ENCODE measurements at regions not wholly inside any gene's neighbourhood (a gene's known extent, or its start where the extent isn't known, plus 50 kb on each side); places are given as distances from the start of the nearest gene placed in this dataset.

DNA sequence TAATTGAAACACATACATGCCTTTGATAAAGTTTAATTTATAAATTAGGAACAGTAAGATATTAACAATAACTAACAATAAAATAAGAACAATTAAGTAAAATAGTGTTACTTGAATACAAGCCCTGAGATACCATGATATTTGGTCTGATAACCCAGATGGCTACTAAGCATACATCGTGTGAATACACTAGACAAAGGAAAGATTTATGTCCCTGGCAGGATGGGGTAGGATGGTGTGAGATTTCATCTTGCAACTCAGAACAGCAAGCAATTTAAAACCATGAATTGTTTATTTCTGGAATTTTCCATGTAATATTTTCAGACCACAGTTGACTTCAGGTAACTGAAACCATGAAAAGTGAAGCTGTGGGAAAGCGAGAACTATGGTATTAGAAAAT is 169.5 kb downstream of the DIPK2A start:
- no peak for DNase-seq (ENCODE audit: low spot score)
- FAIRE-seq: no peak

DNA sequence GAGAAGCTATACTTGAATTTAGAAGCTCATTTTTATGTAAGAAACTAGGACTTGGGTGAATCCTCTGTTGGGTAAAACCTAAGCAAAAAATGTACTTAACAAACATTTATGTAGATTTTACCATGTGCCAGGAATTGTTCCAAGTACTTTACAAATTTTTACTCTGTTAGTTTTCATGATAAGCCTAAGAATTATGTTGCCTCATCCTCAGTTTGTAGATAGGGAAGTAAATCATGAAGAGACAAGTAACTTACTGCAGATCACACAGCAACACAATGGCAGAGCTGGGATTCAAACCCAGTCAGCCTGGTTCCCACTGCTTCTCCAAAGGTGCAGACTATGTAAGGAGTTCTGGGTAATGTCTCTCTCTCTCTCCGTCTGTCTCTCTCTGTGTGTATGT is 169.9 kb downstream of the DIPK2A start:
- DNase-seq (ENCODE audit: low spot score): no peak
- no peak for FAIRE-seq

DNA sequence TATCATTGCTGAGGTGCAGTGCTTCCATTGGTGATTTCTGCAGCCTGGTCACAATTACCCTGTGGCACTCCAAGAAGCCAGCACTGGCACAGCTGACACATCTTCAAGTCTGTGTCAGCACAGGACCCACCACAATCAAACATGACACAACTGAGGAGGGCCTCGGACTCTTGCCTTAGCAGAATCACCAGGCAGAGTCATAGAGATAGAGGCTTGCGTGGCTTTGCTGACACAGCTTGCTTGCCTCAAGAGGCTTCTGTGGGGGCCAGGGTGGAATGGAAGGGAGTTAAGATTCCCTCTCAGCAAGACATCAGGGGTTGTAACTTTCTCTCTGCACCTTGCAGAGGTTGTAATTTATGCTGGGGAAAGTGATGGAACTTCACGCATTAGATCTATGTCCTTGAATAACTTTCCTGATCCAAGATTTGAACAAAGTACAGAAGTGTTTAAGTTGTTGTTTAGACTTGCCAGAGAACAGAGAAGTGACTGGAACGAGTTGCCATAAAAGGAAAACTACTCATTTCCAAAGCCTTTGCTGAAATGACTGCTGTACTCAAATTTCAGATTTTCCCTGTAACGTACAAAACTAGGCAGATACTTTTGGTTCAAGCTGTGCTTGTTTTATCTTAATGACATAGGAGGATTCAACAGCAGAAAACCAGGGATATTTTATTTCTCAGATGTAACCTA is 170.7 kb downstream of the DIPK2A start:
- FAIRE-seq: no peak
- DNase-seq (ENCODE audit: low spot score): no peak

DNA sequence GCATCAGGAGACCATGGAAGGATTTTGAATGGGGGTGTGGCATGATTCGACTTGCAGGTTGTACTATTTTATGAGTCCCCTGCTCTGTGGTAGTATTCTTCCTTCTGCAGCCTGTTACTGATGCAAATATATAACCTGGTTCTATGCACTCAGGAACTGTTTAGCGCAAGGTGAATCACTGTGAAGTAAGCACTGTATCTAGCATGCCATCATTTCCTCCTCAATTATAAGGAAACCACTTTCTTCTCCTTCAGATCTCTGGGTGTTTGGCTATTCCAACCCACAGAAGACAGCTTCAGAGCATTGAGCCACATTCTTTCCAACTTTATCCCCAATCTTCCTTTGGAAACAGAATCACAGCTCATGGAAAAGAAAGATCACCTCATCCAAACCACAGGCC is 176.7 kb downstream of the DIPK2A start:
- DNase-seq (ENCODE audit: low spot score): no peak
- no peak for FAIRE-seq

DNA sequence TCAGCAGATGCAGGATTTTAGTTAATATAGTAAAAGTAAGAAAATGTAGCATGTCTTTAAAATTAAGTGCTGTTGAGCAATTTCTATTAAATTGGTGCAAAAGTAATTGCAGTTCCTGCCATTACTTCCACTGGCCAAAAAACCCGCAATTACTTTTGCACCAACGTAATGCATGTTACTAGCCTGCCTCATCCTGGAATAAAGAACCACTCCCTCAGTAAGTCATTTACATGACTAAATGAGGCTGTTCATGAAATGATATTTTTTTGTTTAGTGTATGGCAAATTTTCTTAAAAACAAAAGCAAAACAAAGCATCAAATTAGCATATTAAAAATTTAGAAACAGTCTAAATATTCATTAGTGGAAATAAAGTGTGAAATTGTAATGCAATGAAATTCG is 180.4 kb downstream of the DIPK2A start:
- FAIRE-seq (no peak), DNase-seq (ENCODE audit: low spot score) (no peak)

DNA sequence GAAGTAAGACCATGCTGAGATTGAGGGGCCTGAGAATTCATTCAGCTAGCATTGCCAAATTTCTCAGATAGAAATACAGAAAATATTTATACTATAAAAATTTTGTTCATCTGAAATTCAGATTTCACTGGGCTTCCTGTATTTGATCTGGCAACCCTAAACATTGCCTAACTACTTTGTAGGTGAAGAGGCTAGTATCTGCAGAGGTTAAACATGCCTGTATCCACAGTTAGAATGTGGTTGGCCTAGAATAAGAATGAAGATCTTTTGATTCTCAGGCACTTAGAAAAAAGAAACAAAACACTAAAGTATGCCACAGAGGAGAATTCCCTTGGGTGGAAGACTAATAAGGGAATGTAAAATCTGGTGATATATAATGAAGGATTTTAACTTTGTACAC is 189.0 kb downstream of the DIPK2A start:
- DNase-seq (ENCODE audit: low spot score): no peak
- no peak for FAIRE-seq

DNA sequence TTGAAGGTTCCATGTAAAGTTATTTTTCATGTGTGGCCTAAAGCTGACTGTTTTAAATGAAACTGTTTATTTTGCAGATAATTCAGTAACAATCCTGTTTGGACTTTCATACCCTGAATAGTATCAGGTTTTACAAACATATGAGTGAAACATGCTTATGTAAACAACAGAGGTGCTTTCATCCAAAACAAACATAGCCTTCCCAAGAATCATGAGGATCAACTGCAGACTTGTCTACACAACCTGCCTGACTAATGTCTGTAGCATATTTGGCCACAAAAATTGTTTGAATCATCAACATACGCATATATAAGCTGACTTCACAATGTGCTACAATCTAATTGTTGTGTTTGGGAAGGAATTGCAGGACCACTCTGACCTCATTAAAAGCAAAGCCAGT is 190.4 kb downstream of the DIPK2A start:
- FAIRE-seq (no peak), DNase-seq (ENCODE audit: low spot score) (no peak)

DNA sequence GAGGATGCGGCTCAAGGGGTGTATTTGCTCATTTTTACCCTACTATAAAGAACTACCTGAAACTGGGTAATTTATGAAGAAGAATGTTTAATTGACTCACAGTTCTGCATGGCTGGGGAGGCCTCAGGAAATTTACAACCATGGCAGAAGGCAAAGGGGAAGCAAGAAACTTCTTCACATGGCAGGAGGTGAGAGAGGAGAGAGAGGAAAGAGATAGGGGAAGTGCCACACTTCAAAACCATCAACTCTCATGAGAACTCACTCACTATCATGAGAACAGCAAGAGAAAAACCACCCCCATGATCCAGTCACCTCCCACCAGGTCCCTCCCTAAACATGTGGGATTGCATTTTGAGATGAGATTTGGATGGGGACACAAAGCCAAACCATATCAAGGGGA is 192.7 kb downstream of the DIPK2A start:
- FAIRE-seq (no peak), DNase-seq (ENCODE audit: low spot score) (no peak)

DNA sequence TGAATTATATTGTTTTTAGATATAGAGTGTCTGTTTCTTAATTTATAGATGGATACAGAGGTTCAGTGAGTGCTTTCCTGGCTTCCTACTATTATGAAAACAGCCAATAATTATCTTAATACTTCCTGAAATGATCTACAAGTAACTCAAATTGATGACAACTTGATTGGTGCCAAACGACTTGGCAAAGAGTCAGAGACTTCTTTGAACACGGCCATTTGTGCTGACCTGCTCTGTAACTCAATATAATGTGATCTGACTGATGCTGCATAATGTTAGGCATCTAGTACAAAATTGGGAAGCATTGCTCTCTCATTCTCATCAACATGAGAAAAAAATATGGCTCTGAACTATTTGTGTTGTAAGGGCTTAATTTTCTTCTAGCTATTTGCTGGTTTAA is 193.9 kb downstream of the DIPK2A start:
- DNase-seq (ENCODE audit: low spot score) (no peak), FAIRE-seq (no peak)

DNA sequence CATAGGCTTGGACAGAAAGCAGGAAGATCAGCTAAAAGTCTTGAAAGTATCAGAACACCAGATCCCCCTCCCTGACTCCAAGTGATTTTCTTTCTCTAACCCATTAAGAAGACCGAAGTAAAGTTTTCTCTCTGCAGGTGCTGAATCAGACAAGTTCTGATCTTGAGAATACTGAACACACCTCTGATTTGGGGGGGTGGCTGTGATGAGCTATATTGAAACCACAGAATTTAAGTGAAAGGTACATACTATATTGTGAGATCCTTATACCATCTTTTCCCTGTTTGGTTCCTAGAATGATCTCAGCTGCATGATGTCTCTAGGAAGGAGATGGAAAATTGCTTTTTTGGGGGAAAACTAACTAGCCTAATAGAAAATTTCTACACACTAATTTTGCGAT is 196.0 kb downstream of the DIPK2A start:
- DNase-seq (ENCODE audit: low spot score) (no peak), FAIRE-seq (no peak)

DNA sequence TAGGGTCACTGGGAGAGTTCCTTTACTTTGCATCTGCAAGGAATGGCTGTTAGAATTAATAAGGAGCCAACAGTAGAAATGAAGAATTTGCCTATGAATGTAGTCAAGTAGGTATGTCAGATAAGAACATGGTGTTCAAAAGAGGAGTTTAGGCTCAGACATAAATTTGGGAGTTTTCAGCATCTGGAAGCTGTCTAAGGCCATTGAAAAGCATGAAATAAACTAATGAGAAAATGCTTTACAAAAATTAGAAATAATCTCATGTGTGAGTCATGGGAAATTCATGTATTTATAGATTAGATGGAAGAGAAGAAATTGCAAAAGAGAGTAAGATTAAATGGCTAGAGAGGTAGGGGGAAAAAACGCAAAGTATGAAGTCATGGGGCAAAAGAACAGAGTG is 201.9 kb downstream of the DIPK2A start:
- DNase-seq (ENCODE audit: low spot score) (no peak), FAIRE-seq (no peak)

DNA sequence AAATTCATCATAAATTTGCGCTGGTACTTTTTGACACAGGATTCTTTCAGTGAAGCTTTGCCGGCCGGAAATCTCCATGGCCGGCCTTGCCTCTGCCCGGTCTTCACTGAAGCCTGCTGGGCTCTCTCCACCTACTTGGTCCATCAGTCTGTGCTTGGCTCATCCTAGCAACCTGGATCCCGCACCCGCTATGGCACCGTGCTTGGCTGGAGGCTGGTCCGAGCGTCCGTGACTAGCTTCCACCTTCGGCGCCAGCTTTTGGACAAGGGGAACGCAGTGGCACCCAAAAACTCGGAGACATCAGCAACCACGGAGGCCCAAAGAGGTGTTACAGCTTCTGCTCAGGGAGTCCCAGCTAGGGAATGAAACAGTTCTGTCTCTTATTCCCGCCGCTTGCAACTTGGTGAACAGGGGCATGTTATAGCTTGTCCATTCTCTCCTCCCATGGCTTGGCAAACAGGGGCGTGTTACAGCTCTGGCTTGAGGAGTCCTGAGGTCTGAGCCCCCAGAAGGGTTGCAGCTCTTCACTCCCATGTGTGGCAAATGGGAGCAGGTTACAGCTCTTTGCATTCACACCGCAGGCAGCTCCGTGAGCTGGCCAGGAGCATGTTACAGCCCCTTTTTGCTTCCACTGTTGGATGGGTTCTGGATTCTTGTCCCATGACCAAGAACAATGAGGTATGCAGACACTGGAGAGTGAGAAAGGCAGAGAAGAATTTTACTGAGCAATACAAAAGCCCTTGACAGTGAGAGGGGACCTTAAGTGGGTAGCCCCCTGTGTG is 204.2 kb downstream of the DIPK2A start:
- FAIRE-seq: no peak
- DNase-seq (ENCODE audit: low spot score): no peak

DNA sequence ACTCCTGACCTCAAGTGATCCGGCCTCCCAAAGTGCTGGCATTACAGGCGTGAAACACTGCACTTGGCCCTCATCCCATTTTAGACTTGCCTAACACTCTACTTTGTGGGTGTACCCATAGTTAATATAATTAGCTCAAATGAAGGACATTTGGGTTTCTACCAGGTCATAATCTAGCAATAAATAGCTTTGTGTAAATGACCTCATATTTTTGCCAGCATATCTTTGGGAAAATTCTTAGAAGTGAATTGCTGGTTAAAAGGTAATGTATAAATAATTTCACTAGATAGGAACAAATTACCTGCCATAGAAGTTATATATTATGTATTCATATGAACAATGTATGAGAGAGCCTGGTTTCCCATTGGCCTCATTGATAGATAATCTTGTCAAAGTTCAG is 206.0 kb downstream of the DIPK2A start:
- FAIRE-seq (no peak), DNase-seq (ENCODE audit: low spot score) (no peak)

DNA sequence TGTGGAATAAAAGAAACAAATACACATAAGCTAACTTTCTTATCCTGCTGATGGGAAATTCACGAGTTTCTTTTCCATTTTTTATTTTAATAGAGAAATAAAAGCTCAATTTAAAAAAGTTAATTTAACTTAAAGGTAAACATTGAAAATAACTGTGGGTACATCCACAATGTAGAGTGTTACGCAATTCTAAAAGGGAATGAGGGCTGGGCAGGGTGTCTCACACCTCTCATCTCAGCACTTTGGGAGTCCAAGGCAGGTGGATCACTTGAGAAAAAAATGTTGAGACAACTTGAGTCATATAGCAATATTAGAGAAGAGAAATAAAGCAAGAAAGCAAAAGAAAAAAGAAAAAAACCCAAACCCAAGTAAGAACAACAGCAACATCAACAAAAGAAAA is 207.0 kb downstream of the DIPK2A start:
- FAIRE-seq: no peak

DNA sequence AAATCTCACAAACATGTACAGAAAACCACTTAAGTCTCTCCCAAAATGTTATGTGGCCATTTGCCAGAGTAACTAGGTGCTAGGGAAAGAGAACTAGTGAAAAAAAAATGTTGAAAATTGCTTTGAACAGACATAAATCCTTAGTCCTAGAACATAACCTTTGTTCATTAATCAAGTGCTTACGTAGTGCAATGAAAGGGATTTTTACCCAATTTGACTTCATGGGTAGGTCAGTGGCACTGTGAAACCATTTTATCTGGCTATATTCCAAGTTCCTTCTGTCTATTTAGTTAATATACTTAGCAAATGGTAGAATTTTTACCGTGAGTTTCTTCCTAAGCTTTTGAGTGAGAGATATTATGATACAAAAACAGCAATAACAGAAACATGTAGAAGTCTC is 209.4 kb downstream of the DIPK2A start:
- no peak for FAIRE-seq
- DNase-seq (ENCODE audit: low spot score): no peak

More for the DNA sequence above, 207.0 kb downstream of the DIPK2A start:
- no peak for DNase-seq (ENCODE audit: low spot score)

DNA sequence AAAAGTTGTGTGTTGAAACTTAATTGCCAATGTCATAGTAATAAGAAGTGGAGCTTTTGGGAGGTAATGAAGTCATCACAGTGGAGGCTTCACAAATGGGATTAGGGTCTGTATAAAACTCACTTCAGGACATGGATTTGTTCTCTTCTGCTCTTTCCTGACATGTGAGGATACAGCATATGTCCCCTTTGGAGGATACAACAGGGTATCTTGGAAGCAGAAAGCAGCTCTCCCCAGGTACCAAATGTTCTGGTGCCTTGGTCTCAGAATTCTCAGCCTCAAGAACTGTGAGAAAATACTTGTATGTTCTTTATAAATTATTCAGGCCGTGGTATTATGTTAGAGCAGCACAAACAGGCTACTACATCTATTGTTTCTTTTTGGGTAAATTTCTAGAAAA is 210.9 kb downstream of the DIPK2A start:
- no peak for FAIRE-seq
- no peak for DNase-seq (ENCODE audit: low spot score)

DNA sequence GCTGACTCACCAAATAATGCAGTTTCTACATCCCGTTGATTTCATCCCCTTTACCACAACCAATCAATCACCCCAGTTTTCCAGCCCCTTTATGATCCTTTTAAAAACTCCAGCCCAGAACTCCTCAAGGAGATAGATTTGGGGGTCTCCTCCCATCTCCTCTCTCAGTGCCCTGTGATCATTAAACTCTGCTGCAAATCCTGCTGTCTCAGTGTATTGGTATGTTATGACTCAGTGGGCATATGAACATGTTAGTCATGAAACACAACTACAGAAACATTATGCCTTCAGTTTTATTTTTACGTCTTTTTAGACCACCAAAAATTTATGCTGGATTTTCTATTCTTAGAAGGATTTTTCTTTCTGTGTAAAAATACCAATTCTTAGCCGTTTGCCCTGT is 213.7 kb downstream of the DIPK2A start:
- DNase-seq (ENCODE audit: low spot score) (no peak), FAIRE-seq (no peak)

DNA sequence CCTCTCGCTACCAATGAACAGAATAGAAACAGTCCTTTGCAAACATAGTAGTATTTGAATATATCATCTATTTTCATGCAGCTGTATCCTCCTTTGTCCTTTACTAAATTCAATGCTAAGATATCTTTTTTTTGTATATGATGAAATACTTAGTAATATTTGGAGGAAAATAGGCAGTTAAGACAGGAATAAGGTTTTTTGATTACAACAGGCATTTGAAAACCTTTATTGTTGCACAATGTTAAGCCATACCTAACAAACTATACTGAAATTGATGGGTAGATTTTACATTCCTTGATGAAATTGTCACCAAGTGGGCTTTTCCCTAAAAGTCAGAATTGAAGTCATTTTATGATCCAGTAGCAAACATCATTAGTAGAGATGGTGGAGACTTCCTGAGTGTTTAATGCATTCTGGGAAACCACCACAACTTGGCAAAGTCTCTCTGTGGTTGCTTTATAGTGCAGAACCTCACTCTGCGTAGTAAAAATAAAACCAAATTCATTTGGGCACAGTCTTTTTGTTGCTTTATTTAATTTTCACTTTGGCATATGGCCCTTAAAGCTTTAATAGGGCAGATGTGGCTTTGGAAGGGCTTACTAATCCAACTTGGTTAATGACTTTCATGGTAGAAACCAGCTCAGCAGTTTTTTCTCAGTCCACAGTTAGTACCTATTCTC is 216.0 kb downstream of the DIPK2A start:
- FAIRE-seq (no peak), DNase-seq (ENCODE audit: low spot score) (no peak)

DNA sequence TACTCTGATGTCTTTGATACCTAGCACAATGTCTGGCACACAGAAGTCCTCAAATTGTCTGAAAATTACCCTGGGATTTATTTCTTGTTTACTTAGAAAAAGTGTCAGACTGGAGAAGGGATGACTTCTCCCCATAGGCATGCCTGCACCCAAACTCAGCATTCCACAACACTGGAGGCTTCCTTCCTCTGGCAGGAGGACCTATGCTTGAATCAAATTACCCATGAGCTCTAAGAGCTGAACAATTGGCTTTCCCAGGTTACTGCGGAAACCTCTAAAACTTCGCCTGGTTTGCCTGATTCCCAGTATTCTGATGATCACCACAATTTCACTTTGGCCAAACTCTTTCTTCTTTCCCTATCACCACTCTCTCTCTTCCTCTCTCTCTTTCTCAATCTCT is 217.4 kb downstream of the DIPK2A start:
- FAIRE-seq: no peak
- no peak for DNase-seq (ENCODE audit: low spot score)

DNA sequence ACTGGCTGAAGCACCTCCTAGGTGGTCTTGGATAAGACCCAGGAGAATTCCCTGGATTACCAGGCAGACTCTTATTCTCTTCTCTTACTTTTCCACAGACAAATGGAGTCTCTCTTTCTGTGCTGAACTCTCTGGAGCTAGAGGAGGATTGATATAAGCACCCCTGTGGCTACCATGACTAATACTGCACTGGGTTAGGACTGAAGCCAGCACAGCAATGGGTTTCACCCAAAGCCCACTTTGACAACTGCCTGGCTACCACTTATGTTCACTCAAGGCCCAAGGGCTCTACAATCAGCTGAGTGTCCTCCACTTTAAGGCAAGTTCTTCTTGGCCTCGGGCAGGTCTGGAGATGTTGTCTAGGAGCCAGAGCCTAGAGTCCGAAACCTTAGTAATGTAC is 225.5 kb downstream of the DIPK2A start:
- FAIRE-seq (no peak), DNase-seq (ENCODE audit: low spot score) (no peak)

DNA sequence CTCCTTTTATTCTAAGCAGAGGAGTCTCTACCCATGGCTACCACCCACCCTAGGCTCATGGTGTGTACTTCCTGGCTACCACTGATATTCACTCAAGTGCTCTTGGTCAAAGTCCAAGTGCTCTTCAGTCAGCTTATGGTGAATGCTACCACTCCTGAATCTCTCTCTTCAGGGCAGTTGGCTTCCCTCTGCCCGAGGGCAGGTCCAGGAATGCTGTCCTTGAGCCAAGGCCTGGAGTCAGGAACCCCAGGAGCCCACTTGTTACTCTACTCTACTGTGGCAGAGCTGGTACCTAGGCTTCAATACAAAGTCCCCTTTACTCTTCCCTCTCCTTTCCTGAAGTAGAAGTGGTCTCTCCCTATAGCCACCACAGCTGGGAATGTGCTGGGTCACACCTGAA is 226.0 kb downstream of the DIPK2A start:
- DNase-seq (ENCODE audit: low spot score): no peak
- no peak for FAIRE-seq

DNA sequence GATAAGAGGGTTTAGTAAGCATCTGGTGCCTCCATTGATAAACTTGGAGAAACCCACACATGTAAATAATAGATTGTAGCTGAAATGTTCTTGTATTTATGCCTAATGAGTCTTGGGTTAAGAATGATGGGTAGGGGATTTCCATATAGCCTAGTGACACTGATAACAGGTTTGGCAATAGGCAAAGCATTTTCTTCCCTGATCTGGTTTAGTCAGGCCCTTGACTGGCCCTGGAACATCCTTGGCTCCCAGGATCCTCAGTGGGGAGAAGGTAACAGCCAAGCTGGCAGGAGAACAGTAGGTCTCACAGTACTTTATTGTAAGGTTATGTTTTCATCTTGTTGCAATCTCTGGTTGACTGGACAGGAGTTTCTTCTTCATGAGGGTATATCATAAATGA is 228.4 kb downstream of the DIPK2A start:
- FAIRE-seq (no peak), DNase-seq (ENCODE audit: low spot score) (no peak)

DNA sequence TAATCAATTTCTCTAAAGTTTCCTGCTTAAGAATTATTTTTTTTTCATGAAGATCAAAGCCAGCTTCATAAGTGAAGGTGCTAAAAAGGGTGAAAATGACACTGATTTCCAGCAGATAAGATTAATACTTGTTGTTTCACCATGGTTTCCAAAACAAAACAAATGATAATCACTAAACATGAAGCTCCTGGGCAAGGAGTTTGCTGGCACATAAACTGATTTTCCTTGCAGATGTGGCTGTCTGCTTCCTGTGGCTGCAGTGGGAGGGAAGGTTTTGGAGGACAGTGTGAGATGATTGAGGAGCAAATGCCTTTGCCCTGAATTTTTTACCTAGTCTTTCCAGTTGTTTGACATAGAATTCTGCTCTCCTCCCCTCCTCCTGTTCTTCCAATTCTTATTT is 228.8 kb downstream of the DIPK2A start:
- DNase-seq (ENCODE audit: low spot score) (no peak), FAIRE-seq (no peak)

All from RCC 7860 (cell line).